Stimulated activated CD4-positive, alpha-beta T cell treated with anti-CD3 and anti-CD28 coated beads, Interleukin-4, amount 100 ng/mL, for 1 hour (primary cell): ENCODE measurements at regions not wholly inside any gene's neighbourhood (a gene's known extent, or its start where the extent isn't known, plus 50 kb on each side); places are given as distances from the start of the nearest gene placed in this dataset.

Experiments used
- DNase-seq: peaks from one replicate; pipeline ENCODE4 v3.0.0-alpha.2; 2020

GRCh38 chr5:58403822-58404433 lies 56.0 kb downstream of the PLK2 start:
- no peak for DNase-seq

- no peak for DNase-seq
Measured at GRCh38 chr5:58401701-58402100, 58.2 kb downstream of the PLK2 start.

GRCh38 chr5:58400737-58401136 lies 59.1 kb downstream of the PLK2 start:
- no peak for DNase-seq

GRCh38 chr5:58399951-58400350 lies 59.9 kb downstream of the PLK2 start:
- DNase-seq, result no peak

GRCh38 chr5:58394339-58394738 lies 65.5 kb downstream of the PLK2 start:
- DNase-seq, result no peak

- DNase-seq, result no peak
Measured at GRCh38 chr5:58393716-58394115, 66.2 kb downstream of the PLK2 start.

- DNase-seq, result no peak
Measured at GRCh38 chr5:58392496-58392895, 67.4 kb downstream of the PLK2 start.

GRCh38 chr5:58383448-58383847 lies 76.4 kb downstream of the PLK2 start:
- DNase-seq, result no peak

- no peak for DNase-seq
Measured at GRCh38 chr5:58382131-58382534, 77.8 kb downstream of the PLK2 start.

- no peak for DNase-seq
Measured at GRCh38 chr5:58381566-58381965, 78.3 kb downstream of the PLK2 start.

- DNase-seq, result no peak
Measured at GRCh38 chr5:58380655-58381054, 79.2 kb downstream of the PLK2 start.

- DNase-seq, result no peak
Measured at GRCh38 chr5:58378613-58379390, 81.1 kb downstream of the PLK2 start.

GRCh38 chr5:58370606-58371005 lies 89.3 kb downstream of the PLK2 start:
- no peak for DNase-seq

GRCh38 chr5:58369513-58370190 lies 90.2 kb downstream of the PLK2 start:
- DNase-seq, result no peak

- DNase-seq, result no peak
Measured at GRCh38 chr5:58366461-58366860, 93.4 kb downstream of the PLK2 start.

- no peak for DNase-seq
Measured at GRCh38 chr5:58365791-58366190, 94.1 kb downstream of the PLK2 start.

- DNase-seq, result no peak
Measured at GRCh38 chr5:58363461-58364249, 96.2 kb downstream of the PLK2 start.

GRCh38 chr5:58362135-58362534 lies 97.8 kb downstream of the PLK2 start:
- no peak for DNase-seq

GRCh38 chr5:58360794-58361193 lies 99.1 kb downstream of the PLK2 start:
- no peak for DNase-seq

GRCh38 chr5:58359981-58360380 lies 99.9 kb downstream of the PLK2 start:
- no peak for DNase-seq

- no peak for DNase-seq
Measured at GRCh38 chr5:58358501-58359178, 101.2 kb downstream of the PLK2 start.

- no peak for DNase-seq
Measured at GRCh38 chr5:58357799-58358500, 101.9 kb downstream of the PLK2 start.
